OCI-LY7 (cell line): ENCODE measurements at regions not wholly inside any gene's neighbourhood (a gene's known extent, or its start where the extent isn't known, plus 50 kb on each side); places are given as distances from the start of the nearest gene placed in this dataset.

ENCODE experiments used
- EZH2phosphoT487 ChIP-seq: fragments of 200-600 bp; sonication (generic); IDR thresholded peaks from 2 replicates; pipeline ENCODE4 v1.6.1; 2018; ENCODE audit warnings: low read depth, borderline replicate concordance, mild to moderate bottlenecking, mixed run types, antibody characterized with exemption, low read length, moderate library complexity, mixed read lengths
- TF ChIP-seq, protein P1 (sequence below): fragments of 200-600 bp; sonication (generic); conservative IDR thresholded peaks from 2 replicates; pipeline ENCODE4 v1.5.1; 2014; ENCODE audit warnings: mild to moderate bottlenecking, antibody characterized with exemption, low read length, moderate library complexity, mixed read lengths

DNA sequence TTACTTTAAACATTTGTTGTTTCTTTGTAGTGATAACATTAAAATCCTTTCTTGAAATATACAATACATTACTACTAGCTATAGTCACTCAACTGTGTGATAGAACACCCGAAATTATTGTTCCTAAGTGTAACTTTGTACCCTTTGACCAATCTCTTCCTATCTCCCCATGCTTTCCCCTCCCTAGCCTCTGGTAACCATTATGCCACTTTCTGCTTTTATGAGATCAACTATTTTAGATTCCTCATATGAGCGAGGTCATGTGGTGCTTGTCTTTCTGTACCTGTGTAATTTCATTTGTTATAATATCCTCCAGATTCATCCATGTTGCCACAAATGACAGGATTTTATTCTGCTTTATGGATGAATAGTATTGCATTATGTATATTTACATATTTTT, 629.0 kb downstream of the USP25 start:
- TF ChIP-seq, protein P1, sequence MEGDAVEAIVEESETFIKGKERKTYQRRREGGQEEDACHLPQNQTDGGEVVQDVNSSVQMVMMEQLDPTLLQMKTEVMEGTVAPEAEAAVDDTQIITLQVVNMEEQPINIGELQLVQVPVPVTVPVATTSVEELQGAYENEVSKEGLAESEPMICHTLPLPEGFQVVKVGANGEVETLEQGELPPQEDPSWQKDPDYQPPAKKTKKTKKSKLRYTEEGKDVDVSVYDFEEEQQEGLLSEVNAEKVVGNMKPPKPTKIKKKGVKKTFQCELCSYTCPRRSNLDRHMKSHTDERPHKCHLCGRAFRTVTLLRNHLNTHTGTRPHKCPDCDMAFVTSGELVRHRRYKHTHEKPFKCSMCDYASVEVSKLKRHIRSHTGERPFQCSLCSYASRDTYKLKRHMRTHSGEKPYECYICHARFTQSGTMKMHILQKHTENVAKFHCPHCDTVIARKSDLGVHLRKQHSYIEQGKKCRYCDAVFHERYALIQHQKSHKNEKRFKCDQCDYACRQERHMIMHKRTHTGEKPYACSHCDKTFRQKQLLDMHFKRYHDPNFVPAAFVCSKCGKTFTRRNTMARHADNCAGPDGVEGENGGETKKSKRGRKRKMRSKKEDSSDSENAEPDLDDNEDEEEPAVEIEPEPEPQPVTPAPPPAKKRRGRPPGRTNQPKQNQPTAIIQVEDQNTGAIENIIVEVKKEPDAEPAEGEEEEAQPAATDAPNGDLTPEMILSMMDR, result no peak
- no peak for TF ChIP-seq EZH2phosphoT487
